AG09319 (cell line): ENCODE measurements at regions not wholly inside any gene's neighbourhood (a gene's known extent, or its start where the extent isn't known, plus 50 kb on each side); places are given as distances from the start of the nearest gene placed in this dataset.

Experiments
- DNase-seq: peaks from one replicate; pipeline ENCODE4 v3.0.0-alpha.2; 2010; ENCODE audit warnings: low read depth; ENCODE audit errors: extremely low read depth
- TF ChIP-seq, protein P1 (sequence below): IDR thresholded peaks from 2 replicates; pipeline ENCODE4 v1.5.1; 2011; ENCODE audit warnings: low read depth, mild to moderate bottlenecking, inconsistent platforms, low read length, moderate library complexity

DNA sequence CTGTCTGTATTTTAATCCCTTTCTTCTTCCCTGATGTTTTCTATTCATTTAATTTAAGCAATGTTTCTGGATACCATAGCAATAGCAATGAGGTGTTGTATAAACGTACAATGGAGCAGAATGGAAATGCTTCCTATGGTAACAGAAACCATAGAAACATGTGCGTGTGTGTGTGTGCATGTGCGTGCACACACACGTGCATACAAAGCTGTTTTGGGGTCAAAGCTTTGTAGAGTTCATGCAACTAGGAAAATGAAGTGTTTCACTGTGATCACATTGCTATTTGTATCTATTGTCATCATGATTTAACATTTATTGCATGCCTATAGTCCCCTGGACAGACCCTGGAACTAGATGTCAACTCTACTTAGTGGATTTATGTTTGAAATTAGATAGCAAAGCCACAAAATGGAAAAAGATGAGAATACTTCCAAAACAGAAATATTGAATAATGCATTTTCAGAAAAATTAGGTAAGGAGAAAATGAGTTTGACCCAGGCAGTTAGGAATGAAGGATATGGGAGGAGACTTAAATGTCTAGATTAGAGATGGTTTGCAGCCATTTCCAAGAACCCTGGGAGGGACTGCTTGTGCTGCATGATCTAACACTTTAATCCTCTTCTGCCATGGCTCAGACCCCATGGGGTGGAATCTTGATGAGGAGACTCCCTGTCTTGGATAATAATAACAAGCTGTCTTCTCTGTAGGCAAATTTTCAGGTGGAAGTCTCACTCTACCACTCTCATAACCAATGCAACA lies 124.4 kb downstream of the TRMT11 start:
- TF ChIP-seq, protein P1, sequence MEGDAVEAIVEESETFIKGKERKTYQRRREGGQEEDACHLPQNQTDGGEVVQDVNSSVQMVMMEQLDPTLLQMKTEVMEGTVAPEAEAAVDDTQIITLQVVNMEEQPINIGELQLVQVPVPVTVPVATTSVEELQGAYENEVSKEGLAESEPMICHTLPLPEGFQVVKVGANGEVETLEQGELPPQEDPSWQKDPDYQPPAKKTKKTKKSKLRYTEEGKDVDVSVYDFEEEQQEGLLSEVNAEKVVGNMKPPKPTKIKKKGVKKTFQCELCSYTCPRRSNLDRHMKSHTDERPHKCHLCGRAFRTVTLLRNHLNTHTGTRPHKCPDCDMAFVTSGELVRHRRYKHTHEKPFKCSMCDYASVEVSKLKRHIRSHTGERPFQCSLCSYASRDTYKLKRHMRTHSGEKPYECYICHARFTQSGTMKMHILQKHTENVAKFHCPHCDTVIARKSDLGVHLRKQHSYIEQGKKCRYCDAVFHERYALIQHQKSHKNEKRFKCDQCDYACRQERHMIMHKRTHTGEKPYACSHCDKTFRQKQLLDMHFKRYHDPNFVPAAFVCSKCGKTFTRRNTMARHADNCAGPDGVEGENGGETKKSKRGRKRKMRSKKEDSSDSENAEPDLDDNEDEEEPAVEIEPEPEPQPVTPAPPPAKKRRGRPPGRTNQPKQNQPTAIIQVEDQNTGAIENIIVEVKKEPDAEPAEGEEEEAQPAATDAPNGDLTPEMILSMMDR = no peak
- DNase-seq = no peak

- DNase-seq = no peak
- TF ChIP-seq, protein P1 = no peak
Observed at GRCh38 chr6:126111327-126111726, 125.0 kb downstream of the TRMT11 start.

GRCh38 chr6:126112171-126112632 lies 125.9 kb downstream of the TRMT11 start:
- TF ChIP-seq, protein P1 = no peak
- no peak for DNase-seq

- no peak for DNase-seq
Observed at GRCh38 chr6:126113261-126113660, 126.9 kb downstream of the TRMT11 start.

GRCh38 chr6:126117251-126117650 lies 130.9 kb downstream of the TRMT11 start:
- TF ChIP-seq, protein P1 = no peak
- no peak for DNase-seq

More at GRCh38 chr6:126113261-126113660, 126.9 kb downstream of the TRMT11 start:
- TF ChIP-seq, protein P1 = no peak

DNA sequence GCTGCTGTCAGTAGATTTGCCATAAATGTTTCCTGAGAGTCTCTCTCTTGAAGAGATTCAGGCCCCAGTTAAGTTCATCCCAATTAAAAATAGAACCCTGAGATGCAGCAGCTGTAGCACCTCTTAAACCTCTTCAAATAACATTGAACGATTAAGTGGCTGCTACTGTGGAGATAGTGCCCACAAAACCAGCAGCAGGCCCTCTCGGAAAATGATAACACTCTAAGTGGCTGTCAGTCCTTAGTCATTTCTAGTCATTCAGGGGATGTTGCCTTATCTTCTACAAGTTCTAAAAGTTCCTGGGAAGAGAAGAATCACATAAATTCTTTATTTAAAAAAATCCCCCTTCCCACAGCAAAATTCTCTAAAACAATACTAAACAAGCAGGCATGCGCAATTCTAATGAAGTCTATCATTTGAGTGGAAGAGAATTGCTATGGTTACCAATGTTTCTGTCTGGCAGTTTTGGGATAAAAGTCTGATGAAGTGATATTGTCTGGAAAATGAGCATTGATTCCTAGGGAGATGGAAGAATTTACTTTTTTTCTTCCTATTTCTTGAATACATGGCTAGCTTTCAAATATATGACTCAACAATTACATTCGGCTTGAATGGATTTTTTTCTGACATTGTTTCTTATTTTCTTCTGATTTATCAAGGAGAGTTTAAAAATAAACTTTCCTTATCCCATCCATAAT lies 131.9 kb downstream of the TRMT11 start:
- no peak for DNase-seq
- TF ChIP-seq, protein P1 = no peak

DNA sequence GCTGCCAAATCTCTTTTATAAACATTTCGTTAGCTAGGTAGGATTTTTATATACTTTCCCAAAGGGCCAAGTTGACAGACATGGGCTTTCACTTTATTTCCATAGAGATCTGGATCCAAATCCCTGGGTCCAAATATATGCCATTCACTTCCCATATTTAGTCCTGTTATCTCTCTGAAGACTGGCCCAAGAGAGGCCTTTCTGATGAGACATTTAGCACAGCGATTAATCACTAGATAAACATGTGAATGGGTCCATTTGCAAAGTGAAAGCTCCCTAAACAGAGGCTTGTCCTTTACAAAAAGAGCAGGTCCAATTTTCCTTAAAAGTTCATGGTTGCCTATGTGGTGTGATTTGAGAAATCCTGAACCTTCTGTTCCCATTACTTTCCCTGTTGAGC lies 132.6 kb downstream of the TRMT11 start:
- TF ChIP-seq, protein P1 = no peak
- DNase-seq = no peak
